ENCODE measurements at regions not wholly inside any gene's neighbourhood (a gene's known extent, or its start where the extent isn't known, plus 50 kb on each side); places are given as distances from the start of the nearest gene placed in this dataset.
A peak's percentile ranks its signal among the peaks of the same experiment; 100 is the strongest.
"Not testable (repeated sequence)": the region's sequence is repeated elsewhere in the genome, so short reads cannot be mapped to it uniquely, and the experiment has no call there.

GRCh38 chr1:121095014-121095413, 89.1 kb downstream of the FAM72B start:
- not testable (repeated sequence) for DNase-seq (ENCODE audit: low read depth in 4 of 4, low spot score in 2 of 4)

DNA sequence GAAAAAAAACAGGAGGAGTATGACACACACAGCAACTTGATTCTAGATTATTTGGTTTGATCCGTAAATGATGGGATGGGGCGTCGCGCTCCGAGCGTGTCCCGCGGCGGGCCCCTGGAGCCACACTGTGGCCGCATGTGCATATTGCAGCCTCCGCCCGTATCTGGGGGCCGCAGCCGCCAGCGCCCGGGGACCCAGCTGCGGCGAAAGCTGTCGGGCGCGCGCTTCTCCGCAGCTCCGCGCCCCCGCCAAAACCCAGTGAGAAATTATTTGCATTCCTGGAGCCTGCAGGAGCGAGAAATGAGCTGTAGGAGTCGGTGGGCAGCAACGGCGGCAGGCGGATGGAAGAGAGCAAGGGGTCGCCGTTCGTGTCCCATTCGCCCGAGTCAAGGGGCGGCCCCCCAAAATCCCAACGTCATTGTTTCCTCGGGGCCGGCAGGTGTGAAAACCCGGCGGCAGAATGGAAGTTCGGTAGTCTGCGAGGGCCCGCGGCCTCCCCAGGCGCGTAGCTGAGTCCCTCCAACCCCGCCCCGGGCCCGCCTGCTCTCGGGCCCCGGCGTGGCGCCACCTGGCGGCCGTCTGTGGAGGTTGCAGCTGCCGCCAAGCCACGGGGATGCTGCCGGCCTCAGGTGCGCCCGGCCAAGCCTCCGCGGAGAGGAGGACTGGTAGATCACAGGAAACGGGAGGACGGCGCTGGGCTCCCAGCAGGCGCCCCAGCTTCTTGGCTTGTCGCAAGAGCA, 86.8 kb downstream of the FAM72B start:
- peak in 1 of 4 donors; percentile 62 for DNase-seq (ENCODE audit: low read depth in 4 of 4, low spot score in 2 of 4)

DNA sequence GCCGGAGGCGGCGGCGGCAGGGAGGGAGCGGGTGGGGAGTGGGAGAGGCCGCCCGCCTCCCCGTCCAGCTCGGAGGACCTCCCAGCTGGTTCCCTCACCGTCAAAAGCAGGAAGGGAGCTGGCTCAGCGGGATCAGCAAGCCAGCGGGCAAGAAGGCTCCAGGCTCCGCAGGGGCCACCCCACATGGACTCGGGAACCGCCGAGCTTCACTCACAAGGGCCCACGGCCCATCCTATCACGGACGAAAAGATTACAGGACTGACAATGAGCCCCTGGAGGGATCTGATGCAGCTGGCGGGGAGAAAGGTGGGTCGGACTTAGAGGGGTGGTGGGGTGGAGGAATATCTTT, 86.3 kb downstream of the FAM72B start:
- DNase-seq (ENCODE audit: low read depth in 4 of 4, low spot score in 2 of 4), result not testable (repeated sequence)

DNA sequence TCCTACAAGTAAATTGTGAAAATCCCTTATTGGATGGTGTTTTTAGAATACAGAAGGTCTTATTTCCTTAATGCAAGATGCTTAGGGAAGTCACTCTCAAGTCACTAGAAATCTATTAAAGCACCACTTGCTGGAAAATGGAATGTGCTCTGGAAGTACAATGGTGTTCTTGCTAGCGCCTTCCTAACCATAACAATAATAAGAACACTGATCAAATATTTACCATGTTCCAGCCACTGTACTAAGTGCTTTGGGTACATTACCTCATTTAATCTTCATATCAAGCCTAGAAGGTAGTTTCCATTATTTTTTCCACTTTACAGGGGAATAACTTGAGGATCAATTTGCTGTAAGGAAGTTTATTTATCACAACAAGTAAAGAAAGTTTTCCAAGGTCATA, 75.1 kb downstream of the FAM72B start:
- not testable (repeated sequence) for DNase-seq (ENCODE audit: low read depth in 4 of 4, low spot score in 2 of 4)

- not testable (repeated sequence) for DNase-seq (ENCODE audit: low read depth in 4 of 4, low spot score in 2 of 4)
These were observed 67.4 kb downstream of the FAM72B start for GRCh38 chr1:121116522-121117297.

GRCh38 chr1:121117298-121117611, 66.9 kb downstream of the FAM72B start:
- not testable (repeated sequence) for DNase-seq (ENCODE audit: low read depth in 4 of 4, low spot score in 2 of 4)

DNA sequence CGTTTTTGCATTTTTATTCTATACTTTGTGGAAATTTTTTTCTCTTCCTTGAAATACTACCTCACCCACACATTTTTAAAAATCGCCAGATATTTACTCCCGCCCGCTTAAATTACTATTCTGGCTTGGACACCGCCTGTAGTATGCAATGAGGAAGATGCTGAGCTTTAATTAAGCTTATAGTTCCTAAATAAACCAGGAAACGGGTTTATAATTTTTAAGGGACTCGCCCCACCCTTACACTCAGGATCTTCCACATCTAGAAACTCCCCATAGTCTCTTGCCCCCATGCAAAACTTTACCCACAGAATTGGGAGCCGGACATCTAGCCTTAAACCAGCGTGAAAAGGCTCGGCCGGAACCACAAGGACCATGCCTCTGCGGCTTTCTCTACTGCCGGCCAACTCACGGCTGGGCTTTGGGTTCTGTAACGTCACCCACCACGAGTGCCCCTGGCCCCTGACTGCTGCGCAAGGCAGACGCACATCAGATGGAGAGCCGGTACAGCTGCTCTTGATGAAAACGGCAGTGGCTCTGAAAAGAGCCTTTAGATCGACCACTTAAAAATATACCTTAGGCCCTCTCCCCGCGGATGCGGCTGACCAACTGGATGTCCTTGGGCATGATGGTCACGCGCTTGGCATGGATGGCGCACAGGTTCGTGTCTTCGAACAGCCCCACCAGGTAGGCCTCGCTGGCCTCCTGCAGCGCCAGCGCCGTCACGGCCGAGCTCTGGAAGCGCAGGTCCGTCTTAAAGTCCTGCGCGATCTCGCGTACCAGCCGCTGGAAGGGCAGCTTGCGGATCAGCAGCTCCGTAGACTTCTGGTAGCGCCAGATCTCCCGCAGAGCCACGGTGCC, 66.3 kb downstream of the FAM72B start:
- not testable (repeated sequence) for DNase-seq (ENCODE audit: low read depth in 4 of 4, low spot score in 2 of 4)

All from left renal cortex interstitium (tissue), 4 donors.